KMS-11 (cell line): ENCODE measurements at regions not wholly inside any gene's neighbourhood (a gene's known extent, or its start where the extent isn't known, plus 50 kb on each side); places are given as distances from the start of the nearest gene placed in this dataset.
"Not testable (repeated sequence)": the region's sequence is repeated elsewhere in the genome, so short reads cannot be mapped to it uniquely, and the experiment has no call there.

Experiments
- H2AFZ ChIP-seq: fragments of 200-600 bp; sonication (generic); 2 replicates; pipeline ENCODE4 v1.6.1; 2016; ENCODE audit warnings: antibody characterized with exemption, mixed run types, low read depth
- H3K27ac ChIP-seq: fragments of 200-600 bp; sonication (generic); 2 replicates; pipeline ENCODE4 v1.6.1; 2016; ENCODE audit warnings: mild to moderate bottlenecking, mixed run types
- H3K27me3 ChIP-seq: fragments of 200-600 bp; sonication (generic); 2 replicates; pipeline ENCODE4 v1.6.1; 2017; ENCODE audit warnings: mild to moderate bottlenecking, low read depth, mixed run types, moderate library complexity; ENCODE audit not compliant: insufficient read depth
- H3K36me3 ChIP-seq: fragments of 200-600 bp; sonication (generic); 2 replicates; pipeline ENCODE4 v1.6.1; 2017; ENCODE audit warnings: mild to moderate bottlenecking, mixed run types; ENCODE audit not compliant: insufficient read depth
- H3K4me1 ChIP-seq: fragments of 200-600 bp; sonication (generic); 2 replicates; pipeline ENCODE4 v1.6.1; 2016; ENCODE audit warnings: mild to moderate bottlenecking, low read depth, mixed run types; ENCODE audit not compliant: poor library complexity, severe bottlenecking
- H3K4me2 ChIP-seq: fragments of 200-600 bp; sonication (generic); 2 replicates; pipeline ENCODE4 v1.7.0; 2016; ENCODE audit warnings: mild to moderate bottlenecking, mixed run types
- H3K4me3 ChIP-seq: fragments of 200-600 bp; sonication (generic); IDR thresholded peaks from 2 replicates; pipeline ENCODE4 v1.6.1; 2017; ENCODE audit warnings: low read depth, low read length, mixed read lengths; ENCODE audit not compliant: insufficient read depth
- H3K79me2 ChIP-seq: fragments of 200-600 bp; sonication (generic); 2 replicates; pipeline ENCODE4 v1.6.1; 2016; ENCODE audit warnings: low read depth, mixed run types; ENCODE audit not compliant: insufficient read depth
- H3K9ac ChIP-seq: fragments of 200-600 bp; sonication (generic); 2 replicates; pipeline ENCODE4 v1.6.1; 2016; ENCODE audit warnings: mild to moderate bottlenecking, mixed run types
- H4K20me1 ChIP-seq: fragments of 200-600 bp; sonication (generic); 2 replicates; pipeline ENCODE4 v1.6.1; 2016; ENCODE audit warnings: mild to moderate bottlenecking, mixed run types; ENCODE audit not compliant: insufficient read depth
- TF ChIP-seq, protein P1 (sequence below): fragments of 200-600 bp; sonication (generic); conservative IDR thresholded peaks from 2 replicates; pipeline ENCODE4 v1.6.1; 2017; ENCODE audit warnings: low read depth, mild to moderate bottlenecking, antibody characterized with exemption, low read length, moderate library complexity, mixed read lengths

DNA sequence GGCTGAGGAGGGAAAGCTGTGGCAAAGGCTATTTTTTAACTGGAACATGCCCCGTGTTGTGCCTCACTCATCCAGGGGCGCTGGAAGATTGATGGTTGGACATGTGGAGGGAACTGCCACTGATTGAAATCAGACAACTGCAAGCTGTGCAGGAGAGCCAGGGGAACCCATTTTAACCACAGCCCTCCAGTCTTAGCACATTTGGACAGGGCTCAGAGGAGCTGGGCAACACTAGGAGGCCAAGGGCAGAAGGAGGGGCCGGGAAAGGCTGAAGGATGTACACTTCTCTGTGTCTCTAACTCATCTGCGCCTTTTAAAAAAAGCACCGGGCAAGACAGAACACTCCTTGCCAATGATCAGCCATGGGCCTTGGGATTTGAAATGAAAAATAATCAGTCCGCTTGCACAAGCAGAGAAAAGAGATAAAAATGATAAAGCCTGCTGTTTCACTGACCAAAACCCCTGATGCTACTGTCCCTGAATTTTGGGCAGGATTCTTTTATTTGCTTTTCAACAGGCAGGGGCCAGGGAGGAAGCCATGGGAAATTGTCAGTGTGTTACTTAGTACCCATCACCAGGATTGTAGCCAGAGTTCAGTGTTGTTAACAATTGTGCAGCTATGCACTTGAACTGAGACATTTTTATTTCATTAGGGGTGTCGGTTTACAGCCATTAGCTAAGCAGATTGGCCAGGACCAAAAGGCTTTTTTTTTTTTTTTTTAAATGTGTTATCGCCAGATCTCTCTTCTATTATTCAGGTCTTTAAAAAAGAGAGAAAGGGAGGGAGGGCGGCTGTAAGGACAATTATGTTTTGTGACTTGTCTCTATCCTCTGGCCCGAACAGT lies 109.3 kb upstream of the EYA4 start:
- Histone ChIP-seq H3K36me3 (no peaks in the 10 kb centered on the region), H4K20me1 (no peaks in the 10 kb centered on the region), H2AFZ (no peak overlapping the region), H3K79me2 (no peaks in the 10 kb centered on the region), H3K9ac (no peak overlapping the region), H3K4me1 (no peaks in the 10 kb centered on the region), H3K27me3 (no peaks in the 10 kb centered on the region), H3K4me3 (no peak overlapping the region), H3K27ac (no peak overlapping the region), H3K4me2 (no peak overlapping the region)
- TF ChIP-seq, protein P1, sequence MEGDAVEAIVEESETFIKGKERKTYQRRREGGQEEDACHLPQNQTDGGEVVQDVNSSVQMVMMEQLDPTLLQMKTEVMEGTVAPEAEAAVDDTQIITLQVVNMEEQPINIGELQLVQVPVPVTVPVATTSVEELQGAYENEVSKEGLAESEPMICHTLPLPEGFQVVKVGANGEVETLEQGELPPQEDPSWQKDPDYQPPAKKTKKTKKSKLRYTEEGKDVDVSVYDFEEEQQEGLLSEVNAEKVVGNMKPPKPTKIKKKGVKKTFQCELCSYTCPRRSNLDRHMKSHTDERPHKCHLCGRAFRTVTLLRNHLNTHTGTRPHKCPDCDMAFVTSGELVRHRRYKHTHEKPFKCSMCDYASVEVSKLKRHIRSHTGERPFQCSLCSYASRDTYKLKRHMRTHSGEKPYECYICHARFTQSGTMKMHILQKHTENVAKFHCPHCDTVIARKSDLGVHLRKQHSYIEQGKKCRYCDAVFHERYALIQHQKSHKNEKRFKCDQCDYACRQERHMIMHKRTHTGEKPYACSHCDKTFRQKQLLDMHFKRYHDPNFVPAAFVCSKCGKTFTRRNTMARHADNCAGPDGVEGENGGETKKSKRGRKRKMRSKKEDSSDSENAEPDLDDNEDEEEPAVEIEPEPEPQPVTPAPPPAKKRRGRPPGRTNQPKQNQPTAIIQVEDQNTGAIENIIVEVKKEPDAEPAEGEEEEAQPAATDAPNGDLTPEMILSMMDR = no peak

DNA sequence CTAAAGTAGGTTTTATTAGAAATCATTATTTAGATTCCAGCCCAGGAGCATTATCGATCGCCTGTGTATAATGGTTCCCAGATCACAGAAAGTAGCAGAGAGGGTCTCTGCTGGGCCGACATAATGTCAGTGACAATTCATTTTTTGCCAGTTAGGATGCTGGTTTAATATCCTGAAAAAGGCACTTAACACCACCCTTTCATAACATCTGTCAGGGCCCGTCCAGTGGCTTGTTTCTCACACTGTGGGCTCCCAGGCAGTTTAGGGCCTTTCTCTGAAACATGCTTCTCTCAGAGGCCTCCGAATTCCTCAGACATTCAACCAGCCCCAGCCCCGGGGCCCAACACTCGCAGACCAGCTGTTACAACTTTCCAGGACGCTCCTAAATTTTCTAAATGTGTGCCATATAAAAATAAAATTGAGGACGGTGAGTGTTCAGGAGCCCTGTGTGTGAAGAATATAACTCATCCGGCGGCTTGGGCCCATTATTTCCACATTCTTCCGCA lies 108.6 kb upstream of the EYA4 start:
- Histone ChIP-seq H3K27ac (no peak overlapping the region), H2AFZ (no peak overlapping the region)

DNA sequence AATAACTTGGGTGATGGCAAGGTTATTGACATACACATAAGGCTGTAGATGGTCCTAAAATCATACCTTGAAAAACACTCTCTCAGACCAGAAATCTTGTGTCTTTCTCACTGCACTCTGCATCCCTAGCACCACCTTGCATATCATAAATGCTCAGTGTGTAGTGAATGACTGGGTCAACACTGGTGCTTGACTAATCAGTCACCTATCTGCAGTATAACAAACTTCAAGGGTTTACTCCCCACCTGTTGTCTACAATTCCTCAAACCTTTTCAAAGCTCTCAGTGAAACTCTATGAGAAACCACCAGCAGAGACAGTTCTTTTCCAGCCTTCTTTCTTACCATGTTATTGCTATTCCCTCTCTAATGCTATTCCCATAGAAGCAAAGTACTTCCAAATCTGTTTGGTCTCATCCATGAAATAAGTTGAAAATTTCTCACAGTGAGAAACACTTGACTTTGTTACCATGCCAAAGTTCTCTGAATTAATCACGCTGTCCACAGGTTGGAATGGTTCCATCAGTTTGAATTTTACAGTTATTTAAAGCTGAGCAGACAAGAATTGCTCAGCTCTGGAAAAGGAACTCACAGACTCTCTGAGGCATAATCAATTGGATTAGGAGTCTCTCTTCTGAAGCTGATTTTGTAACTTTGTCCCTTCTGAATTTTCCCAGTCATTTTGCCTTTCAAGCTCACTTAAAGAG lies 104.8 kb upstream of the EYA4 start:
- no peaks in the 10 kb centered on the region for H3K27me3 ChIP-seq
- TF ChIP-seq, protein P1 = no peak
- H4K20me1 ChIP-seq = no peaks in the 10 kb centered on the region
- no peaks in the 10 kb centered on the region for H3K4me1 ChIP-seq
- no peak overlapping the region for H2AFZ ChIP-seq
- H3K9ac ChIP-seq = no peak overlapping the region
- H3K36me3 ChIP-seq = no peaks in the 10 kb centered on the region
- no peaks in the 10 kb centered on the region for H3K79me2 ChIP-seq
- no peak overlapping the region for H3K27ac ChIP-seq
- H3K4me2 ChIP-seq = no peak overlapping the region
- no peak overlapping the region for H3K4me3 ChIP-seq

More for the DNA sequence above, 108.6 kb upstream of the EYA4 start:
- H3K4me1 ChIP-seq = no peaks in the 10 kb centered on the region
- no peaks in the 10 kb centered on the region for H4K20me1 ChIP-seq
- H3K4me3 ChIP-seq = no peak overlapping the region
- H3K36me3 ChIP-seq = no peaks in the 10 kb centered on the region
- H3K79me2 ChIP-seq = no peaks in the 10 kb centered on the region
- H3K9ac ChIP-seq = no peak overlapping the region
- no peak overlapping the region for H3K4me2 ChIP-seq
- TF ChIP-seq, protein P1 = no peak
- no peaks in the 10 kb centered on the region for H3K27me3 ChIP-seq

DNA sequence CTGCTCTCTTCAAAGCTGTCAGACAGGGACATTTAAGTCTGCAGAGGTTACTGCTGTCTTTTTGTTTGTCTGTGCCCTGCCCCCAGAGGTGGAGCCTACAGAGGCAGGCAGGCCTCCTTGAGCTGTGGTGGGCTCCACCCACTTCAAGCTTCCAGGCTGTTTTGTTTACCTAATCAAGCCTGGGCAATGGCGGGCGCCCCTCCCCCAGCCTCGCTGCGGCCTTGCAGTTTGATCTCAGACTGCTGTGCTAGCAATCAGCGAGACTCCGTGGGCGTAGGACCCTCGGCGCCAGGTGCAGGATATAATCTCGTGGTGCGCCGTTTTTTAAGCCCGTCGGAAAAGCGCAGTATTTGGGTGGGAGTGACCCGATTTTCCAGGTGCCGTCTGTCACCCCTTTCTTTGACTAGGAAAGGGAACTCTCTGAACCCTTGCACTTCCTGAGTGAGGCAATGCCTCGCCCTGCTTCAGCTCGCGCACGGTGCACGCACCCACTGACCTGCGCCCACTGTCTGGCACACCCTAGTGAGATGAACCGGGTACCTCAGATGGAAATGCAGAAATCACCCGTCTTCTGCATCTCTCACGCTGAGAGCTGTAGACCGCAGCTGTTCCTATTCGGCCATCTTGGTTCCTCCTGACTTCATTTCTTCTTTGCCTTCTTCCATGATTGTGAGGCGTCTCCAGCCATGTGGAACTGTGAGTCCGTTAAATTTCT lies 93.5 kb upstream of the EYA4 start:
- H3K4me3 ChIP-seq, H3K36me3 ChIP-seq, H3K4me2 ChIP-seq, H4K20me1 ChIP-seq, H2AFZ ChIP-seq, H3K4me1 ChIP-seq, H3K27me3 ChIP-seq, H3K27ac ChIP-seq, H3K79me2 ChIP-seq, H3K9ac ChIP-seq: not testable (repeated sequence)
